NCI-H82 treated with DMSO at 0.1 percent for 48 hours (cell line): ENCODE measurements at regions not wholly inside any gene's neighbourhood (a gene's known extent, or its start where the extent isn't known, plus 50 kb on each side); places are given as distances from the start of the nearest gene placed in this dataset.

Experiments used
- DNase-seq: peaks from one replicate; lab custom pipeline; 2025; ENCODE audit not compliant: unreplicated experiment; lab: John Stamatoyannopoulos, UW

GRCh38 chr1:5548266-5548665 lies 444.0 kb downstream of the NPHP4 start:
- DNase-seq = no peak

- DNase-seq = no peak
These were observed 449.0 kb downstream of the NPHP4 start for GRCh38 chr1:5543235-5543634.

- DNase-seq = no peak
These were observed 459.4 kb downstream of the NPHP4 start for GRCh38 chr1:5532811-5533210.

GRCh38 chr1:5526822-5527551 lies 465.2 kb downstream of the NPHP4 start:
- DNase-seq = no peak

GRCh38 chr1:5526385-5526750 lies 465.9 kb downstream of the NPHP4 start:
- no peak for DNase-seq

GRCh38 chr1:5525597-5526384 lies 466.4 kb downstream of the NPHP4 start:
- no peak for DNase-seq

- DNase-seq = no peak
These were observed 469.6 kb downstream of the NPHP4 start for GRCh38 chr1:5522531-5523145.

- no peak for DNase-seq
These were observed 472.7 kb downstream of the NPHP4 start for GRCh38 chr1:5519366-5520135.

GRCh38 chr1:5516756-5517155 lies 475.5 kb downstream of the NPHP4 start:
- no peak for DNase-seq

- no peak for DNase-seq
These were observed 476.7 kb downstream of the NPHP4 start for GRCh38 chr1:5515501-5515900.

GRCh38 chr1:5514527-5515183 lies 477.6 kb downstream of the NPHP4 start:
- DNase-seq = peak; percentile 1

- no peak for DNase-seq
These were observed 478.2 kb downstream of the NPHP4 start for GRCh38 chr1:5513846-5514526.

GRCh38 chr1:5513179-5513578 lies 479.0 kb downstream of the NPHP4 start:
- no peak for DNase-seq

GRCh38 chr1:5511381-5512097 lies 480.7 kb downstream of the NPHP4 start:
- no peak for DNase-seq

GRCh38 chr1:5509664-5510452 lies 482.4 kb downstream of the NPHP4 start:
- peak; percentile 10 for DNase-seq

GRCh38 chr1:5508669-5509330 lies 483.4 kb downstream of the NPHP4 start:
- DNase-seq = no peak

- DNase-seq = no peak
These were observed 484.9 kb downstream of the NPHP4 start for GRCh38 chr1:5507340-5507739.

- DNase-seq = no peak
These were observed 485.6 kb downstream of the NPHP4 start for GRCh38 chr1:5506634-5507033.
